NCI-H774 (cell line): ENCODE measurements at regions not wholly inside any gene's neighbourhood (a gene's known extent, or its start where the extent isn't known, plus 50 kb on each side); places are given as distances from the start of the nearest gene placed in this dataset.

Source experiments
- DNase-seq: peaks from one replicate; lab custom pipeline; 2025; lab: John Stamatoyannopoulos, UW

DNA sequence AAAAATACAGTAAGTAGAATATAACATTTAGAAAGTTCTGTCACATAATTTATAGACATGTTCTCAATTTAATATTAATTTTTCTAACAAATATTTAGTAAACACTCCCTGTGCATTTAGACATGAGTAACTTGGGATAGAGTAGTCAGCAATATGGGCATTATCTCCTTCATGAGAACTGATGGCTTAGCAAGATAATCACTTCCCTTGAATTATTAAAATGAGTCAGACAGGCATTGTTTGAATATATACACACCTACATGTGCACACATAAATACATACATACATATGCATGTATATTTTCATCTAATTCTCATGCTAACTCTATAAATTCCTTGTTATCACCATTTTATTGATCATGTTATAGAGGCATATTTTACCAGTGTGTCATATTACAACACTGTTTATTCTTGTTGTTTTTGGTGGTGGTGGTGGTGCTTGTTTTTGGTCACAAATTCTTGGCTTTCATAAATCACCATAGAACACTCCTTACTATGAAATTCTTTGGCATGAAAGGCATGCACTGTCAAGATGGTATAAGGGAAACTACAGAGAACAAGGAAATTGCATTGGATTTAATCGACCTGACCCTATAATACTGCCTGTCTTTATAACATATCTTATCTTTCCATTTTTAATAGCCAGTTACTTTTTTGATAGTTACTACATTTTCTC is 434.5 kb upstream of the MANEA start:
- DNase-seq: no peak

DNA sequence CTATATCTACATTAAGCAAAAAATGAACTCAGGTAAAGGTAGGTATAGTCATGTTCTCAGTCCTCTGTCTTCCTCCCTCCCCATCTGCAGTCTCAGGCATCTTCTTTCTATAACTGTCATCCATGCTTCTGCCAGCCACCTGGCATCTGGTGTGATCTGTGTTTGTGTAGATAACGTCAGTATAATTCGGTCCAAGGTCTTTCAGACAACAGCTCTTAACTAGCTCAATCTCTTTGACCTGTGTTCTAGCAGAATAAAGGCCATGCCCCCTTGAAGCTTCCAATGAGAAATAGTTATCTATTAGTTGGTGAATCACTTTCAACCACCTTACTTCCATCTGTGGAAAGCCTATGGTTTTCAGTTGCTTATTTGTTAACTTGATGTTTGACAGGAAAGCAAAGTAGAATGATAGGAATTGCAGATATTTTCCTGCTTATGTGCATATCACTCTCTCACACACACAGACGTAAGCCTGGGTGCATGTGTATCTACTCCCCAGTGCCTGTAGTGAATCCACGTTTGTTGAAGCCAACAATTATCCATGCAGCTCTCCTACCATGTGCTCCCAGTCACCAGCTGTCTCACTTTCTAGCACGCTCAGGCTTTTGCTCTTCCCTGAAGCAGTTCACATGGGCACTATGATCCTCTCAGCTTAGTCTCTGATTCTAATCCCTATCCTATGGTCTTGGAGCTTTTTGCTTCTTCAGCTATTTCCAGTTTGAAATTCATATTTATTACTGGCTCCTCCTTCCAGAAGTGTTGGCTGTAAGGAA is 433.7 kb upstream of the MANEA start:
- DNase-seq: no peak

DNA sequence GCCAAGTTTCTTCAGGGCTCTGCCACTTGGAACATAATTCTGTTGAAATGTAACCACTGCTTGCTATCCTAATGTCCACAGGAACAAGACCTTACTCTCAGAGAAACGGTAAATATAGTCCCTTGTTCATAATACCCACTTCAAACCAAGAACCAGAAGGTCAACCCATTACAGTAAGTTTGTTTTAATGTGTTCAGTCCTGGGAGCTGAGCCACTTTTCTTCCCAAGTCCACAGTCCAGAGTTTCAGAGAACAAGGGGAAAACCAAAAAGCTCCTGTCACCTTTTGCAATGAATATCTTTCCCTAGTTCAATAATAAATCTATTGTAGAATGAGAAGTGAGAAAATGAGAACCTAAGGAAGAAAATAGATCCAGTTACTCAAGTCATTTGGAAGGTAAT is 431.9 kb upstream of the MANEA start:
- no peak for DNase-seq

DNA sequence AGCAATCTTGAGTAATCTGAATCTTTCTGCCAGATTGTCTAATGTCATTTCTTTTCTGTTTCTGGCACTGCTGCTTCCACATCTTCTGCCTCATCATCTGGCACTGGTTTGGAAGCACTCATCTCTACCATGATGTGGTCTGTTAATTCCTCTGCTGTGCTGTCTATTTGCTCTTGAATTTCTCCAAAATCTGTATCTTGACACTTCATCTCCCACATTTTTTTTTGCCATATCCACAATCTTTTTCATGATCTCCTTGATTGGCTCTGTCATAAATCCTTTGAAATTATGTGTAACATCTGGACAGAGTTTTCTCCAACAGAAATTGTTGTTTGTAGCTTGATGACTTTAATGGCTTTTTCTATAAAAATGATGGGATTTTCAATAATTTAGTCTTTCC is 417.8 kb upstream of the MANEA start:
- DNase-seq: no peak

DNA sequence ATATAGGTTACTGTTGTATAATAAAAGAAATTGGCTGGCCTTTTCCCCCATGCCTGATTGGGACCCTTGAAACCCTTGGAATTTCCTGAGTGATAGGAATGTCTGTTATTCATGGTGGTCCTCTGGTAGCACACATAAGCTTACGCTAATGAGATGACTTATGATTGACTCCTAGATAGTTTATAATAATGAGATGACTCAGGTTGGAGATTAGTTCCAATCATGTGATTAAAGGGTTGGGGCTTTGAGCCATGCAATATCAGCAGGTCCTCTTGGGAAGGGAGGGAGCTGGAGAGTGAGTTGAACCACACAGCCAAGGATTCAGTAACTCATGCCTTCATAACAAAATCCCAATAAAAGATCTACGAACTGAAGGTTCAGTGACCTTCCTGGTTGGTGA is 407.6 kb upstream of the MANEA start:
- DNase-seq: no peak

DNA sequence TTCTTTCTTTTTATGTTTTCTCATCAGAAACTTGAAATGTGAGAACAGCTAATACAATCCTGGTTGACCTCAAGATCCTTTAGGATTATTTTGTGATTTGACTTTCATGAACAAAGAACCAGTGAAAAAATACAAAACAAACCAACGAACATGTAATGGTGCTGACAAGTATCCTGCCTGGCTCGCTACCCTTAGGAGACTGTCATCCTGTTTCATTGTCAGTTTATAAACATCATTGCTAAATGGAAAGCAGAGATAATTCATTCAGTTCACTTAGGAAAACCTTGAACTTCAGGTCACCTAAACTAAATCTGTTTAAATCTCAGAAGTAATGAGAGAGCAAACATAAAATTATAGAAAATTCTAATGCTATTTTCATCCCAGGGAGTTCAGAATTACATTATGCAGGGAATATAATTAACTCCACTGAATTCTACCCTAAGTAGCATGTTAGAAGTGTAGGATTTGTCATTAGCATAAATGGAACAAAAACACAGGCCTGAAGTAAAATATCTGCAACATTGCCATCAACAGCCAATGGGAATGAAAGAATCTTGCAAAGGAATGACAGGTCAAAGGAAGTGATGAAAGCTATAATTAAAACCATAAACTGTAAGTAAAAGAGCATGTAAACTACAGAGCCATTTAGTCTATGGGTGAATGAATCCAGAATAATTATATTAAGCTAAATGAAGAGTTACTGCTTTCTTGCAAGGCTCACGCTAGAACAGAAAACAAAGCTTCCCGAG is 401.2 kb upstream of the MANEA start:
- DNase-seq: peak; percentile 21

DNA sequence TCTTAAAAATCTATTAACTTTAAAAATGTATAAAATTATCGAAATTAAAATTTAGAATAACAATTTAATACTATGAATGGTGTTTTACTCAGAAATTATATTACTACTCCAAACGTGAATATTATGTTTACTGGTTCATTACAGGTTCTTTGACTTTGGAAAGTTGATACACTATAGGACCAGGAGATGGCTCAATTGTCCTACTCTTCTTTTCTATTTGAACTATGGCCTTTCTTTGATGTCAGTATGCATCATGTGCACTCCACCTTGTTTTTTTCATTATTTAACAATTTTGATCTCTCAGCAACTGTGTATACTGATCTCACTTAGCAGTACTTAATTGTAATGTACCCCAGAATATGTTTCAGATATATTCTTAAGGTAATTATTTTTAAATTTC is 391.5 kb upstream of the MANEA start:
- DNase-seq: no peak

DNA sequence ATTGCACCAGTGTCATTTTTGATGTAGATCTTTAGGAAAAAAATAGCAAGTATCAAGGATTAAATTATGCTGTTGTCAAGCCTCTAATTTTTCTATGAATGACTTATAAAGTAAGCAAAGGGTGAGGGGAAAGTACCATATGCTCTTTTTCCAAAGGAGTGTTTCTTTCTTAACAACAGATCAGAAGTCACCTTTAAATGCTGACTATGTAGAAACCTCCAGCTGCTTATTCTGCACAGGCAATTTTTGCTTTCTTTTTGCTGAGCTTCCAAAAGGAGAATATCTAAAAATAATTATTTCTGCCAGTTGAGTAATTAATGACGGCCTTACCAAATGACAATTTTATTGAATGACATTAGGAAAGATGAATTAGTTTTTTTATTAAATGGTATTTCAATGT is 390.6 kb upstream of the MANEA start:
- DNase-seq: no peak

DNA sequence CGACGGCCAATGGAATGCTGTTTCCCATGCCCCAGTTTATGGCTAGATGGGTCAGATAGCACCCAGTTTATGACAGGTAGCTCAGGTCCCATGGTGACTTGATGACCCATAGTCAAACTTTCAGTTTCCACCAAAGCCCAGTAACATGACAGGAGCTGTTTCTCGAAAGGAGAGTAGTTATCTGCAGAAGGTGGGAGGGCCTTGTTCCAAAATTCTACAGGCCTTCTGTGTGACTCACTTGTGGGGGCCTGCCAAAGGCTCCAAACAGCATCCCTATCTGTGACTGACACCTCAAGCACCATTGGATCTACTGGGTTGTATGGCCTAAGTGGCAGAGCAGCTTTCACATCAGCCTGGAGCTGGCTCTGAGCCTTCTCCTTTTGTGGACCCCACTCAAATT is 379.7 kb upstream of the MANEA start:
- DNase-seq: no peak

DNA sequence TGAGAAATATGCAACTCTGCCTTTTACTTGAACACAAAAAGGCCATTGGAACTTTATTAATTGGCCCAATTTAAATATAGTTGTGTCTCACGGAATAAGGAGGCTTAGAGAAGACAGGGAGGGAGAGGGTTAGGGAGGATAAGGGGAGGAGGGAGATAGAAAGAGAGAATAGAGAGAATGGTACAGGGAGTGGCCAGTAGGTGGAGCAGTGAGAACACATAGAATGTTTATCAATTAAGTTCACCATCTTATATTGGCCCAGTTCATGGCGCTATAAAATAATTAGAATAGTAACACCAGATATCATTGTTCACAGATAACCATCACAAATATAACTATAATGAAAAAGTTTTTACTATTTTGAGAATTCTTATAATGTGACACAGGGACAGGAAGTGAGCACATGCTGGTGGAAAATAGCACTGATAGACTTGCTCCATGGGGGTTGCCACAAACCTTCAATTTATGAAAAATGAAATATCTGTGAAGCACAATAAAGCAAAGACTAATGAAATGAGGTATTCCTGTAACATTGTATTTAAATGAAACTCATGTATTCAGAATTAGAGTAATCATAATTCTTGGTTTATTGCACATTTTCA is 374.1 kb upstream of the MANEA start:
- no peak for DNase-seq

DNA sequence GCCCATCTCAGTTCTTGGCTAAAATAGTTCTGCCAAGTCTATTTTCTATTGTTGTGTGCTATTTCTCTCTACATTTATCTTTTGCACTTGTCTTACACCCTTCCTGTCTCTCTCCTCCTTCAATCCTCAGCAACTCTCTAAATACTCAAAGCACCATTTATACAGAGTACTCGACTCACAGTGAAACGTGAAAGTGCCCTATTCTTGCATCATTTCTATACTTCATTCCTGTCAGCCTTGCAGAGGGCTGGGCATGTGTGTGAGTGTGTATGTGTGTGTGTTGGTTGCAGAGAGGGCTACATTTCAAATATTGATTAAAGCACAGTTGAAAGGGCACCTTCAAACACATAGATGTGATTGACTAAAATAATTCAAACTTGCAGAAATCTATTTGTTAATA is 373.2 kb upstream of the MANEA start:
- DNase-seq: no peak

DNA sequence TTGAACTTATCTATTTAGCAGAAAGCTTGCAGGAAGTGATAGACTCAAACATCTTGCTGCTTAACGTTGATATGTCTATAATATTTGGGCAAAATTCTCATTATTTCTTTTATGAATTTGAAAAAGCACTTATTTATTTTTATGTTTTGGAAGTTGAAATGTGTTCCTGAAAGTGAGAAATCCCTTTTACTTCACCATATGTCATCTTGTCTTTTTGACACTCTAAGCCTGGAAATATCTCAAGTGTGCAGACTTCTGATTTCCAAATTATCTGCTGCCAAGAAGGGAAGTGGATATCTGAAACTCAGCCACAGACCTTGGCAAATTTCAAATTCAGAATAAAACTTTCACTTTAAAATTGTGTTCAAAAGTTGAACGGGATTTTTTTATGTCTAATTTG is 368.7 kb upstream of the MANEA start:
- DNase-seq: no peak

DNA sequence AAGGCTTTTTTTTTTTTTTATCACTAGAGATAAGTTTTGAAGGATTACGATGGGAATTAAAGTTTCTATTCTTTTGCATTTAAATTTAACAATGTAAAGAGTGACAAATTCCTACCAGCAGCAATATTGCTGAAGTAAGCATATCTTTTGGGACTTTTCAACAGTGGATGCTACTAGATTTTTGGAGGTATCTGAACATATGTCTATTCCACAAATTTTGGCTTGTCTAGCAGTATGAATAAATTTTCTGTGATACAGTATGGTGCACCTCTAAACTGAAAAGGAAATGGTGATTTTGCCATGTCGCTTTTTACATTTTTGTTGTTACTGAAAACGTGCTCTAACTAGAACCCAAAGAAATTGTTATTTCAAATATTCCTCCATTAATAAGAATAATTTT is 368.3 kb upstream of the MANEA start:
- no peak for DNase-seq

DNA sequence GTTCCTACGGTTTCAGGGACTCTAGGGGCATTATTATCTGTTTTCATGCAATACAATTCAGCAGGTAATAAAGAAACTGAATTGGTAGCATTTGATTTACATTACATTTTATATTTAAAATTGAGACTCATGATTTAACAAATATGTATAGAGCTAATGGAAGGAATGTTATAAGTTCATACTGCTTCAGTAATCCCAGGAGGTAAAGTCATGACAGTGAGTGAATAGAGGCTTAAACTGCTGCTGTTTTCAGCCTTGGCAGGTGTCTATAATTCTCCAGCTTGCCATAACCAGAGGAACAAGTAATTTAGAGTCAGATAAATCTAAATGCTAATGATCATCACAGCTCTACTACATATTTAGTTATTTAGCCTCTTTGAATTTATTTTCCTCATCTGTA is 360.8 kb upstream of the MANEA start:
- no peak for DNase-seq

DNA sequence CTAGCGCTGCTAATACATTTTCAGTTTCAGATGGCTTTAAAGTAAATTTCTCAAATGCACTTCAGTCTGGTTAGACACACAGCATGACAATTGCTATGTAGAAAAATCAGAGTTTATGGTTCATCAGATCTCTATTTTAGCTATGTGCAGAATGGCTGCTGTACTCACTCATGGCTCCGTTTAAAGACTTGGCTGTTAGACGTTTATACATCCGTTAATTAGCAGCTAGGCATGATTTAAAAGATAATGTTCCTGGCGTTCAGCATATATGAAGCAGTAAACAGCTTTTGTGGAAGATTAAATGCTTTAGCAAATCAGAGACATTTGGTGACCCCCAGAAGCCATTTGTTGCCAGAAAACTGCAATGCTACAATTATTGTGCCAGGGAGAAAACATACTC is 350.0 kb upstream of the MANEA start:
- no peak for DNase-seq

DNA sequence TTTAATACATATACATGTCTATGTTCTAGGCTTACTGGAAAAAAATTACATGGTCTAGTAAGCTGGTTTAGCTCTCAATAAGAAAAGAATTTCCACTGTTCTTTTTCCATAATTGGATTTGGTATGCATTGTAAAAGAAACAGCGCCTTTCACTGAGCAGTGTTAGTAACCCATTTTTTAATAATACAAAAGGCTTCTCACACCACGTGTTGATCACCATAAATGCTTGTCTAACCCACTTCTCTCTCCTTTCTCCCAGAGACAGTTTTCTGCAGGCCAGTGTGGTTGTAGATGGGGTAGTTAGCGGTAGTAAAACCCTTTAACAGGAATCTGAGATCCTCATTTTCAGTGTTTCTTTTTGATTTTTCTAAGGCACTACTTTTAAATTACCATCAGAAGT is 348.7 kb upstream of the MANEA start:
- no peak for DNase-seq

DNA sequence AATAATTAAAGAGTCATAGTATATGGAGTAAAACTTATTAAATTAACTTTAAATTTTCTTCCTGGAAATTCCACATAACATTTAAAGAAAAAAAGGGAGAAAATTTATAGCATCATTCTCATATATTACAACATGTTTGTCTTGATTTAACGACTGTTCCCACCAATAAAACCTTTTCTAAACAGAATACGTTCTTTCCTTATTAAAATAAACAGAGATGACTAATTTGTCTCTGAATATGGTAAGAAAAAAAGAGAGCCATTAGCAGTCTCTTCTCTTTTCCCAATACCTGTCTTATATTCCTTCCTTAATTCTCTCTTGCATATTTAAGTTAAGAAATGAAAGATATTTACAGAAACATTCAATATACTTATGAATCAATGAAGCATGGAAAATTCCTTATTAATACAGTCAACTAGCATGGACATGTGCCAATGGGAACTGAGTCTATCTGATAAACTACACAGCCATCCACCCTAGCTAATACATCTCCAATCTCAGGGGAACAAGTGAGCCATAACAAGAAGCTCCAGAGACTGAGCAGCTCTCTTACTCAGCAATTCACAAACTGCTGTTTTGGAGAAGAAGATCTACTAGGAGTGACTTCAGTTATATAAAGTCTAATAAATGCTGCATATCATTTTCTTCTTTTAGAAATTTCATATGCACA is 347.1 kb upstream of the MANEA start:
- no peak for DNase-seq

DNA sequence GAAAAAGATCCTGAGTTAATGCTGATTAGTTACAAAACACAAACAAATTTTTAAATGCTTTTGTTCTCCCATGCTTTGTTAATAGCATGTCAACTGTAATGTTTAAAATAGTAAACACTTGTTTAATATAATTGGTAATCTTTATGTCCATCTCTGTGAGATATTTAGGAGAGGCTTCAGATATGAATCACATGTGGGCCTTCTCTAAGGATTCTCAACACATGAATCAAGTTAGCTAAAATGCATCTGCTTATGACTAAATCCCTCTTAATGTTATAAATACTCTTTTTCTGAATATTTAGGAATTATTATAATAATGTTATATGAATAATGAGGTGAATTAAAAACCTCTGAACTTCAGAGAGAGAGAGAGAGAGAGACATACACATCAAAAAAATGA is 345.9 kb upstream of the MANEA start:
- DNase-seq: no peak

DNA sequence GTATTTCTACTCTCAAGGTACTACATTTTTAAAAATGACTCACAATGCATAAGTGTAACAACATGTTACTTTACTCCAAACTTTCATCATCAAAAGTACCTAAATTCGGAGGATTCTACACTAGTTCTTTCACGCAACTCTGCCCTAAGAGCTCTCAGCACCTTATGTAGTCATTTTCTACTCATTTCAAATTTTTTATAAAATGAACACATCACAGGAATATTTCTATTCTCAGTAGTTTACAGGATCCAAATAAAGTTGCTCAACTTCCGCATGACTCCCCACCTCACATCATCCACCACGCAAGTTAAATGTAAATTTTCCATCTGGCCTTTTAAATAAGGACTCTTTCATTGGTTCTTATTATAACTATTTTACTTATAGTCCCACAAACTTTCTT is 344.9 kb upstream of the MANEA start:
- no peak for DNase-seq

DNA sequence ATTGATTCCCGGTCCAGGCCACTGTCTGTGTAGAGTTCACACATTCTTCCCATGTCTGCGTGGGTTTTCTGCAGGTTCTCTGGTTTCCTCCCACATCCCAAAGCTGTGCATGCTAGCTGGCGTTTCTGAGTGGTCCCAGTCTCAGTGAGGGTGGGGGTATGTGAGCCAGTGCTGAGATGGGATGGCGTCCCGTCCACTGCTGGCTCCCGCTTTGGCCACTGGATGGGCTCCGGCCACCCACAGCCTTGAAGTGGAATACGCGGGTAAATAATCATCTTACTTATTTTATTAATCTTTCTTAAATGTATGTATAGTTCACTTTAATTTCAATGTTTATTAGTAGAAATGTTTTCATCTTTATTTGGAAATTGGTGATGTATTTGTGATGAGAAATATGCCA is 343.5 kb upstream of the MANEA start:
- no peak for DNase-seq

DNA sequence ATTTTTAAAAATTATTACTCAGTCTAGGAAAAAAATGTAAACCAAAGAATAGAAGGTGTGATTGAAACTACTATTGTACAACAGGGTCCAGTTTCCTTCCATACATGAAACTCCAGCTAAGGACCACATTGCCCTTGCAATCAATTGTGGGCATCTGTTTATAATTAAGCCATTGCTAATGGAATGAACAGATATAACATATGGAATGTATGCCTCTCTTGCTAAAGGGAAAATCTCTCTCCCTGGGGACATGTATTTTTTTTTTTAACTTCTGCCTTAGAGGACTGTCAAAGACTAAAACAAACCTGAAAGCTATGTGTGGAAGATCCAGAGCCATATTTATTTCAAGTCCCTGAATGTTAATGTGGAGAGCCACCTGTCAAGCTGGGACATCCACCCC is 336.8 kb upstream of the MANEA start:
- no peak for DNase-seq

DNA sequence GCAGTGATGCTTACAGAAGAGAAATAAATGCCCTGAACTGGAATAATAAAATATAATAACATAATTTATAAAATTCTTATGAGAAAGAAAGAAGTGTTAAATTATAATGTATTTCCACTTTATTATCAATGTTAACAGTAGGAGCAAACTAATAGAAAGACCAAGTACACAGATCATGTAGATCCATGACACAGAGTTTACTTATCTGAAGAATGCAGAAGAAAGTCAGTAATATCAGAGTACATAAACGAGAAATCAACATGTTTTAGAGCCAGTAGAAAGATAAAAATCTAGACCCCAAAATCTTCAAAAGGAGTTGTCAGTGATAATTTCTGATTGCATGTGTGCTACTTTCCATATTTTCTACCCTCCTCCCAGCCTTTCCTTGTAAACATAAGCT is 334.8 kb upstream of the MANEA start:
- DNase-seq: no peak
